A673 (cell line): ENCODE measurements at regions not wholly inside any gene's neighbourhood (a gene's known extent, or its start where the extent isn't known, plus 50 kb on each side); places are given as distances from the start of the nearest gene placed in this dataset.

Experiments used
- BruUV-seq: library from RNA; stranded (reverse); fragments of 400-500 nt; replicated peaks from 2 replicates; lab custom pipeline; 2021; lab: Mats Ljungman, UMichigan
- CTCF ChIA-PET: fragments of 300-600 bp; sonication (Branson Sonifier 250); formaldehyde crosslinking; loops from one replicate; lab custom pipeline; 2022; ENCODE audit warnings: antibody characterized with exemption; lab: Charles Lee
- POLR2A ChIA-PET: fragments of 300-600 bp; sonication (Branson Sonifier 250); formaldehyde crosslinking; loops from one replicate; lab custom pipeline; 2022; ENCODE audit warnings: antibody characterized with exemption; ENCODE audit not compliant: low non-redundant PET; lab: Charles Lee
- DNase-seq: peaks from one replicate; pipeline ENCODE4 v3.0.0-alpha.2; 2015; ENCODE audit warnings: low spot score
- H3K27ac ChIP-seq: fragments of 200-600 bp; sonication (generic); 2 replicates; pipeline ENCODE4 v1.5.1; 2016; ENCODE audit warnings: mixed run types, low read depth, mild to moderate bottlenecking, mixed read lengths, antibody characterized with exemption, low read length; ENCODE audit not compliant: poor library complexity, severe bottlenecking
- H3K27me3 ChIP-seq: fragments of 200-600 bp; sonication (generic); replicated peaks from 2 replicates; pipeline ENCODE4 v1.6.1; 2017; ENCODE audit warnings: mixed run types, low read depth, mild to moderate bottlenecking, mixed read lengths, antibody characterized with exemption, low read length; ENCODE audit not compliant: insufficient read depth, poor library complexity
- H3K36me3 ChIP-seq: fragments of 200-600 bp; sonication (generic); 2 replicates; pipeline ENCODE4 v1.6.1; 2016; ENCODE audit warnings: mixed run types, mild to moderate bottlenecking, mixed read lengths, antibody characterized with exemption, low read length; ENCODE audit not compliant: insufficient read depth, poor library complexity, severe bottlenecking
- H3K4me1 ChIP-seq: fragments of 200-600 bp; sonication (generic); 2 replicates; pipeline ENCODE4 v1.6.1; 2017; ENCODE audit warnings: mixed run types, mild to moderate bottlenecking, mixed read lengths, antibody characterized with exemption, low read length; ENCODE audit not compliant: insufficient read depth, poor library complexity, severe bottlenecking
- H3K4me3 ChIP-seq: fragments of 200-600 bp; sonication (generic); 2 replicates; pipeline ENCODE4 v1.5.1; 2016; ENCODE audit warnings: low read depth, mixed run types, mild to moderate bottlenecking, mixed read lengths, low read length; ENCODE audit not compliant: poor library complexity, severe bottlenecking
- H3K9me3 ChIP-seq: fragments of 200-600 bp; sonication (generic); 2 replicates; pipeline ENCODE4 v1.6.1; 2016; ENCODE audit warnings: mixed run types, low read depth, mild to moderate bottlenecking, mixed read lengths, antibody characterized with exemption, low read length; ENCODE audit not compliant: poor library complexity, severe bottlenecking
- CTCF ChIP-seq: fragments of 300-800, 200-600 bp; sonication (generic); conservative IDR thresholded peaks from 2 replicates; pipeline ENCODE4 v1.5.1; 2017; ENCODE audit warnings: low read depth, mild to moderate bottlenecking, antibody characterized with exemption, low read length, moderate library complexity, mixed read lengths
- EZH2 ChIP-seq: fragments of 200-600 bp; sonication (generic); IDR thresholded peaks from 2 replicates; pipeline ENCODE4 v1.6.1; 2017; ENCODE audit warnings: borderline replicate concordance, low read depth, mild to moderate bottlenecking, mixed read lengths, antibody characterized with exemption, low read length; ENCODE audit not compliant: poor library complexity, severe bottlenecking
- intact Hi-C: fragments of 100-400 bp; cut with micrococcal nuclease; formaldehyde crosslinking; loops from one replicate; pipeline ENCODE4 v1.10.0; 2022; ENCODE audit not compliant: unreplicated experiment

GRCh38 chr11:81444297-81444696 is 1289.4 kb downstream of the FAM181B start:
- H3K27me3 ChIP-seq = no peaks in the 10 kb centered on the region
- BruUV-seq = no TSS peak
- H3K27ac ChIP-seq = no peak overlapping the region
- H3K4me3 ChIP-seq = no peak overlapping the region
- H3K4me1 ChIP-seq = no peaks in the 10 kb centered on the region
- TF ChIP-seq CTCF (peak; percentile 60), EZH2 (no peak)
- H3K36me3 ChIP-seq = no peaks in the 10 kb centered on the region
- H3K9me3 ChIP-seq = no peaks in the 10 kb centered on the region
- CTCF ChIA-PET = no interaction called here
- peak; percentile 40 for DNase-seq
- intact Hi-C loops = loop anchor here (5.0 kb wide), 1 partner anchor 207 kb away; no protein-coding TSS in a partner anchor
- POLR2A ChIA-PET = no interaction called here

- no peaks in the 10 kb centered on the region for H3K4me1 ChIP-seq
- ChIA-PET CTCF (no interaction called here), POLR2A (interaction anchor here (0.6 kb wide), 1 partner anchor 53 kb away, joined by 3 read pairs; no protein-coding TSS in a partner anchor)
- intact Hi-C loops = no loop called here
- TF ChIP-seq CTCF = no peak
- TF ChIP-seq EZH2 = no peak
- no peaks in the 10 kb centered on the region for H3K9me3 ChIP-seq
- no TSS peak for BruUV-seq
- no peaks in the 10 kb centered on the region for H3K27me3 ChIP-seq
- H3K36me3 ChIP-seq = no peaks in the 10 kb centered on the region
- DNase-seq = no peak
- no peak overlapping the region for H3K4me3 ChIP-seq
- no peak overlapping the region for H3K27ac ChIP-seq
These were observed 1301.3 kb downstream of the FAM181B start for GRCh38 chr11:81432333-81432732.

- POLR2A ChIA-PET = no interaction called here
- Histone ChIP-seq H3K27me3 (no peaks in the 10 kb centered on the region), H3K36me3 (no peaks in the 10 kb centered on the region), H3K4me3 (no peak overlapping the region), H3K4me1 (no peaks in the 10 kb centered on the region), H3K27ac (no peak overlapping the region), H3K9me3 (no peaks in the 10 kb centered on the region)
- CTCF ChIA-PET = no interaction called here
- no TSS peak for BruUV-seq
- DNase-seq = no peak
- intact Hi-C loops = no loop called here
- TF ChIP-seq CTCF (no peak), EZH2 (no peak)
These were observed 1308.8 kb downstream of the FAM181B start for GRCh38 chr11:81424822-81425221.
